ENCODE measurements at regions not wholly inside any gene's neighbourhood (a gene's known extent, or its start where the extent isn't known, plus 50 kb on each side); places are given as distances from the start of the nearest gene placed in this dataset.
"Not testable (repeated sequence)": the region's sequence is repeated elsewhere in the genome, so short reads cannot be mapped to it uniquely, and the experiment has no call there.

- Histone ChIP-seq H3K4me3 (ENCODE audit: low read length) (no peak overlapping the region), H3K4me1 (ENCODE audit: control insufficient read depth, insufficient read depth, low read length) (no peaks in the 10 kb centered on the region), H3K36me3 (ENCODE audit: control insufficient read depth, insufficient read depth, low read length) (no peaks in the 10 kb centered on the region), H3K9me3 (ENCODE audit: control insufficient read depth, low read depth, low read length) (no peaks in the 10 kb centered on the region), H3K27ac (ENCODE audit: low read length) (no peak overlapping the region), H3K27me3 (ENCODE audit: control insufficient read depth, insufficient read depth, low read length) (no peaks in the 10 kb centered on the region)
- DNase-seq: no peak
- no CpG with 5 or more reads among the region's 1 CpG for WGBS (ENCODE audit: insufficient coverage, low lambda C conversion rate)
These were observed 189.0 kb upstream of the THUMPD2 start for GRCh38 chr2:39968037-39968436.

GRCh38 chr2:39960681-39961080, 181.6 kb upstream of the THUMPD2 start:
- H3K36me3 ChIP-seq (ENCODE audit: control insufficient read depth, insufficient read depth, low read length); H3K4me3 ChIP-seq (ENCODE audit: low read length); H3K9me3 ChIP-seq (ENCODE audit: control insufficient read depth, low read depth, low read length); DNase-seq; H3K4me1 ChIP-seq (ENCODE audit: control insufficient read depth, insufficient read depth, low read length); H3K27ac ChIP-seq (ENCODE audit: low read length); H3K27me3 ChIP-seq (ENCODE audit: control insufficient read depth, insufficient read depth, low read length): not testable (repeated sequence)
- no CpG with 5 or more reads among the region's 7 CpGs for WGBS (ENCODE audit: insufficient coverage, low lambda C conversion rate)

- Histone ChIP-seq H3K27ac (ENCODE audit: low read length) (no peak overlapping the region), H3K9me3 (ENCODE audit: control insufficient read depth, low read depth, low read length) (no peaks in the 10 kb centered on the region), H3K27me3 (ENCODE audit: control insufficient read depth, insufficient read depth, low read length) (no peaks in the 10 kb centered on the region), H3K4me3 (ENCODE audit: low read length) (no peak overlapping the region), H3K4me1 (ENCODE audit: control insufficient read depth, insufficient read depth, low read length) (no peaks in the 10 kb centered on the region), H3K36me3 (ENCODE audit: control insufficient read depth, insufficient read depth, low read length) (no peaks in the 10 kb centered on the region)
- no peak for DNase-seq
These were observed 175.3 kb upstream of the THUMPD2 start for GRCh38 chr2:39954346-39954745.

GRCh38 chr2:39949131-39949530, 170.1 kb upstream of the THUMPD2 start:
- H3K36me3 ChIP-seq (ENCODE audit: control insufficient read depth, insufficient read depth, low read length): no peaks in the 10 kb centered on the region
- no peak overlapping the region for H3K27ac ChIP-seq (ENCODE audit: low read length)
- no peak for DNase-seq
- H3K9me3 ChIP-seq (ENCODE audit: control insufficient read depth, low read depth, low read length): no peaks in the 10 kb centered on the region
- no peaks in the 10 kb centered on the region for H3K4me1 ChIP-seq (ENCODE audit: control insufficient read depth, insufficient read depth, low read length)
- no peaks in the 10 kb centered on the region for H3K27me3 ChIP-seq (ENCODE audit: control insufficient read depth, insufficient read depth, low read length)
- no CpG with 5 or more reads among the region's 1 CpG for WGBS (ENCODE audit: insufficient coverage, low lambda C conversion rate)
- H3K4me3 ChIP-seq (ENCODE audit: low read length): no peak overlapping the region

GRCh38 chr2:39948016-39948719, 169.1 kb upstream of the THUMPD2 start:
- no peak for DNase-seq
- H3K36me3 ChIP-seq (ENCODE audit: control insufficient read depth, insufficient read depth, low read length): no peaks in the 10 kb centered on the region
- H3K27me3 ChIP-seq (ENCODE audit: control insufficient read depth, insufficient read depth, low read length): no peaks in the 10 kb centered on the region
- no CpG with 5 or more reads among the region's 1 CpG for WGBS (ENCODE audit: insufficient coverage, low lambda C conversion rate)
- no peaks in the 10 kb centered on the region for H3K9me3 ChIP-seq (ENCODE audit: control insufficient read depth, low read depth, low read length)
- no peak overlapping the region for H3K27ac ChIP-seq (ENCODE audit: low read length)
- H3K4me3 ChIP-seq (ENCODE audit: low read length): no peak overlapping the region
- H3K4me1 ChIP-seq (ENCODE audit: control insufficient read depth, insufficient read depth, low read length): no peaks in the 10 kb centered on the region

- H3K36me3 ChIP-seq (ENCODE audit: control insufficient read depth, insufficient read depth, low read length): no peaks in the 10 kb centered on the region
- H3K27me3 ChIP-seq (ENCODE audit: control insufficient read depth, insufficient read depth, low read length): no peaks in the 10 kb centered on the region
- no CpG with 5 or more reads among the region's 2 CpGs for WGBS (ENCODE audit: insufficient coverage, low lambda C conversion rate)
- no peaks in the 10 kb centered on the region for H3K4me1 ChIP-seq (ENCODE audit: control insufficient read depth, insufficient read depth, low read length)
- no peak for DNase-seq
- no peak overlapping the region for H3K27ac ChIP-seq (ENCODE audit: low read length)
- H3K9me3 ChIP-seq (ENCODE audit: control insufficient read depth, low read depth, low read length): no peaks in the 10 kb centered on the region
- no peak overlapping the region for H3K4me3 ChIP-seq (ENCODE audit: low read length)
These were observed 168.4 kb upstream of the THUMPD2 start for GRCh38 chr2:39947294-39948015.

- H3K27me3 ChIP-seq (ENCODE audit: control insufficient read depth, insufficient read depth, low read length): no peaks in the 10 kb centered on the region
- no peak overlapping the region for H3K27ac ChIP-seq (ENCODE audit: low read length)
- no peaks in the 10 kb centered on the region for H3K36me3 ChIP-seq (ENCODE audit: control insufficient read depth, insufficient read depth, low read length)
- DNase-seq: no peak
- H3K4me3 ChIP-seq (ENCODE audit: low read length): no peak overlapping the region
- H3K4me1 ChIP-seq (ENCODE audit: control insufficient read depth, insufficient read depth, low read length): no peaks in the 10 kb centered on the region
- WGBS (ENCODE audit: insufficient coverage, low lambda C conversion rate): no CpG with 5 or more reads among the region's 1 CpG
- no peaks in the 10 kb centered on the region for H3K9me3 ChIP-seq (ENCODE audit: control insufficient read depth, low read depth, low read length)
These were observed 163.9 kb upstream of the THUMPD2 start for GRCh38 chr2:39942950-39943349.

GRCh38 chr2:39938035-39938835, 159.2 kb upstream of the THUMPD2 start:
- DNase-seq: no peak
- H3K4me1 ChIP-seq (ENCODE audit: control insufficient read depth, insufficient read depth, low read length): no peaks in the 10 kb centered on the region
- H3K27me3 ChIP-seq (ENCODE audit: control insufficient read depth, insufficient read depth, low read length): no peaks in the 10 kb centered on the region
- WGBS (ENCODE audit: insufficient coverage, low lambda C conversion rate): no CpG with 5 or more reads among the region's 4 CpGs
- H3K4me3 ChIP-seq (ENCODE audit: low read length): no peak overlapping the region
- H3K27ac ChIP-seq (ENCODE audit: low read length): no peak overlapping the region
- H3K36me3 ChIP-seq (ENCODE audit: control insufficient read depth, insufficient read depth, low read length): no peaks in the 10 kb centered on the region
- H3K9me3 ChIP-seq (ENCODE audit: control insufficient read depth, low read depth, low read length): no peaks in the 10 kb centered on the region

GRCh38 chr2:39937621-39938020, 158.6 kb upstream of the THUMPD2 start:
- Histone ChIP-seq H3K27me3 (ENCODE audit: control insufficient read depth, insufficient read depth, low read length) (no peaks in the 10 kb centered on the region), H3K27ac (ENCODE audit: low read length) (no peak overlapping the region), H3K9me3 (ENCODE audit: control insufficient read depth, low read depth, low read length) (no peaks in the 10 kb centered on the region), H3K36me3 (ENCODE audit: control insufficient read depth, insufficient read depth, low read length) (no peaks in the 10 kb centered on the region), H3K4me3 (ENCODE audit: low read length) (no peak overlapping the region), H3K4me1 (ENCODE audit: control insufficient read depth, insufficient read depth, low read length) (no peaks in the 10 kb centered on the region)
- WGBS (ENCODE audit: insufficient coverage, low lambda C conversion rate): no CpG with 5 or more reads among the region's 3 CpGs
- DNase-seq: no peak

- H3K4me1 ChIP-seq (ENCODE audit: control insufficient read depth, insufficient read depth, low read length): no peaks in the 10 kb centered on the region
- no peaks in the 10 kb centered on the region for H3K27me3 ChIP-seq (ENCODE audit: control insufficient read depth, insufficient read depth, low read length)
- no CpG with 5 or more reads among the region's 1 CpG for WGBS (ENCODE audit: insufficient coverage, low lambda C conversion rate)
- DNase-seq: no peak
- no peaks in the 10 kb centered on the region for H3K9me3 ChIP-seq (ENCODE audit: control insufficient read depth, low read depth, low read length)
- no peak overlapping the region for H3K27ac ChIP-seq (ENCODE audit: low read length)
- no peak overlapping the region for H3K4me3 ChIP-seq (ENCODE audit: low read length)
- H3K36me3 ChIP-seq (ENCODE audit: control insufficient read depth, insufficient read depth, low read length): no peaks in the 10 kb centered on the region
These were observed 155.8 kb upstream of the THUMPD2 start for GRCh38 chr2:39934851-39935250.
